HepG2 (cell line): ENCODE measurements at regions not wholly inside any gene's neighbourhood (a gene's known extent, or its start where the extent isn't known, plus 50 kb on each side); places are given as distances from the start of the nearest gene placed in this dataset.

ENCODE experiments used
- ATAC-seq: fragments of 200-7000 bp; cut with Tn5 transposase; 3 replicates; pipeline ENCODE4 v1.9.1; 2020; ENCODE audit warnings: mild to moderate bottlenecking, moderate library complexity
- BruUV-seq: library from RNA; stranded (reverse); fragments of 400-500 nt; replicated peaks from 2 replicates; lab custom pipeline; 2021; lab: Mats Ljungman, UMichigan
- CTCF ChIA-PET: fragments of 300-600 bp; formaldehyde crosslinking; extraction: SDS; loops from one replicate; lab custom pipeline; 2021; ENCODE audit warnings: low total read pairs, inconsistent platforms, low intra/inter-chr PET ratio; lab: Yijun Ruan, JAX
- POLR2A ChIA-PET: fragments of 350-600 bp; sonication (Branson Sonifier 250); formaldehyde crosslinking; loops from one replicate; lab custom pipeline; 2020; ENCODE audit warnings: antibody characterized with exemption, inconsistent platforms; lab: Yijun Ruan, JAX
- DNase-seq: peaks from one replicate; pipeline ENCODE4 v3.0.0-alpha.2; 2015; ENCODE audit warnings: low spot score
- FAIRE-seq: peaks from 3 replicates; lab custom pipeline; 2011; peaks lifted over from hg19 to GRCh38; lab: Jason Lieb, UNC
- H2AFZ ChIP-seq: one replicate; pipeline ENCODE4 v1.6.1; 2011; ENCODE audit warnings: low read length, inconsistent platforms
- H3K27ac ChIP-seq: fragments of 300-600 bp; 3 replicates; pipeline ENCODE4 v1.8.0; 2011; ENCODE audit warnings: mixed run types, mild to moderate bottlenecking, mixed read lengths, low read length, inconsistent platforms; ENCODE audit not compliant: insufficient read depth; ENCODE audit errors: extremely low read length
- H3K27me3 ChIP-seq, 2 experiments: fragments of 200-600 bp in 1 of 2; 2 replicates in 1 of 2; 3 replicates in 1 of 2; pipeline versions ENCODE4 v1.6.0 to v1.8.0; 2011; ENCODE audit warnings: low read length in 2 of 2, mild to moderate bottlenecking in 2 of 2, moderate library complexity in 2 of 2, inconsistent platforms in 1 of 2; ENCODE audit not compliant: insufficient read depth in 2 of 2, control insufficient read depth in 1 of 2
- H3K36me3 ChIP-seq, 2 experiments: fragments of 200-600 bp in 1 of 2; replicated peaks in 1 of 2; 2 replicates in 1 of 2; 3 replicates in 1 of 2; pipeline versions ENCODE4 v1.5.1 to v1.8.0; 2011; ENCODE audit warnings: low read length in 2 of 2, inconsistent platforms in 1 of 2; ENCODE audit not compliant: insufficient read depth in 2 of 2, control insufficient read depth in 1 of 2
- H3K4me1 ChIP-seq: 2 replicates; pipeline ENCODE4 v1.5.1; 2012; ENCODE audit warnings: low read length, inconsistent platforms; ENCODE audit not compliant: insufficient read depth
- H3K4me2 ChIP-seq: 2 replicates; pipeline ENCODE4 v1.6.0; 2011; ENCODE audit warnings: low read depth, low read length, inconsistent platforms
- H3K4me3 ChIP-seq, 3 experiments: fragments of 200-600 bp in 1 of 3; sonication (generic), shearing (Covaris generic) in 1 of 3; replicated peaks in 1 of 3; 2 replicates each; pipeline ENCODE4 v1.5.1; 2011 to 2016; ENCODE audit warnings: low read length in 3 of 3, inconsistent platforms in 2 of 3, low read depth in 2 of 3, mild to moderate bottlenecking in 2 of 3, control low read depth in 1 of 3, mixed read lengths in 1 of 3; ENCODE audit not compliant: insufficient read depth in 1 of 3
- H3K79me2 ChIP-seq: one replicate; pipeline ENCODE4 v1.6.1; 2011; ENCODE audit warnings: low read length, inconsistent platforms; ENCODE audit not compliant: insufficient read depth
- H3K9ac ChIP-seq: 2 replicates; pipeline ENCODE4 v1.6.0; 2011; ENCODE audit warnings: mild to moderate bottlenecking, low read depth, low read length, inconsistent platforms; ENCODE audit not compliant: insufficient read depth
- H3K9me3 ChIP-seq: 2 replicates; pipeline ENCODE4 v1.5.1; 2012; ENCODE audit warnings: mild to moderate bottlenecking, low read length
- H4K20me1 ChIP-seq: 2 replicates; pipeline ENCODE4 v1.6.0; 2011; ENCODE audit warnings: inconsistent platforms, mild to moderate bottlenecking, low read length, moderate library complexity; ENCODE audit not compliant: insufficient read depth
- KDM6A ChIP-seq: IDR thresholded peaks from 2 replicates; pipeline ENCODE4 v1.6.1; 2016; ENCODE audit warnings: low read depth
- MAFF ChIP-seq: IDR thresholded peaks from 2 replicates; pipeline ENCODE4 v1.6.1; 2011; ENCODE audit warnings: low read depth, low read length, improper control_type of control experiment
- MAFK ChIP-seq, 2 experiments: IDR thresholded peaks in 1 of 2; conservative IDR thresholded peaks in 1 of 2; 2 replicates each; pipeline ENCODE4 v1.6.1; 2011; ENCODE audit warnings: improper control_type of control experiment in 2 of 2, low read length in 2 of 2
- MTF1 ChIP-seq: sonication (generic); formaldehyde crosslinking; IDR thresholded peaks from 2 replicates; pipeline ENCODE4 v1.5.0; 2020; ENCODE audit warnings: missing genetic modification reagents
- ONECUT2 ChIP-seq: sonication (generic); formaldehyde crosslinking; IDR thresholded peaks from 2 replicates; pipeline ENCODE4 v1.4.0; 2020; ENCODE audit warnings: missing genetic modification reagents
- PAXIP1 ChIP-seq: sonication (generic); formaldehyde crosslinking; conservative IDR thresholded peaks from 2 replicates; pipeline ENCODE4 v1.4.0; 2020; ENCODE audit warnings: mild to moderate bottlenecking, missing genetic modification reagents, moderate library complexity
- RBFOX2 ChIP-seq: fragments of 200-400 bp; formaldehyde crosslinking; IDR thresholded peaks from 2 replicates; pipeline ENCODE4 v1.6.1; 2017; ENCODE audit warnings: low read depth, mild to moderate bottlenecking, low read length
- SALL1 ChIP-seq: sonication (generic); formaldehyde crosslinking; IDR thresholded peaks from 2 replicates; pipeline ENCODE4 v1.8.0; 2022; ENCODE audit warnings: mild to moderate bottlenecking, missing genetic modification reagents
- TGIF2 ChIP-seq: IDR thresholded peaks from 2 replicates; pipeline ENCODE4 v1.6.1; 2016; ENCODE audit warnings: control low read depth, missing compliant biosample characterization
- ZBTB1 ChIP-seq: sonication (generic); formaldehyde crosslinking; IDR thresholded peaks from 2 replicates; pipeline ENCODE4 v1.4.0; 2020; ENCODE audit warnings: missing genetic modification reagents, borderline replicate concordance
- ZFY ChIP-seq: sonication (generic); formaldehyde crosslinking; IDR thresholded peaks from 2 replicates; pipeline ENCODE4 v1.4.0; 2020; ENCODE audit warnings: missing genetic modification reagents
- ZMAT3 ChIP-seq: sonication (generic); formaldehyde crosslinking; conservative IDR thresholded peaks from 2 replicates; pipeline ENCODE4 v1.7.0; 2021; ENCODE audit warnings: missing genetic modification reagents
- ZNF136 ChIP-seq: sonication (generic); formaldehyde crosslinking; IDR thresholded peaks from 2 replicates; pipeline ENCODE4 v1.8.1; 2022; ENCODE audit warnings: low read depth, mild to moderate bottlenecking, moderate library complexity, missing genetic modification reagents
- ZNF235 ChIP-seq: sonication (generic); formaldehyde crosslinking; IDR thresholded peaks from 2 replicates; pipeline ENCODE4 v1.8.1; 2023; ENCODE audit warnings: mild to moderate bottlenecking, missing genetic modification reagents, borderline replicate concordance
- ZNF83 ChIP-seq: sonication (generic); formaldehyde crosslinking; IDR thresholded peaks from 2 replicates; pipeline ENCODE4 v1.4.0; 2020; ENCODE audit warnings: missing genetic modification reagents, mild to moderate bottlenecking, borderline replicate concordance
- WGBS: methylation state at CpG from one replicate; pipeline ENCODE4 v1.1.6; 2017; ENCODE audit warnings: low lambda C conversion rate; 5-methylcytosine and 5-hydroxymethylcytosine counted together
- in situ Hi-C: cut with HindIII; loops from 2 replicates; pipeline ENCODE4 v1.10.0; 2017; ENCODE audit warnings: low pct_unique_long_range_greater_than_20kb; ENCODE audit not compliant: extremely low pct_ligation_motif_present
- intact Hi-C: fragments of 100-400 bp; cut with micrococcal nuclease; formaldehyde crosslinking; loops from one replicate; pipeline ENCODE4 v1.10.0; 2022; ENCODE audit not compliant: unreplicated experiment

- CTCF ChIA-PET: no interaction called here
- no TSS peak for BruUV-seq
- H3K27me3 ChIP-seq: no peaks in the 10 kb centered on the region
- DNase-seq (no peak), FAIRE-seq (no peak), ATAC-seq (no peak)
- no peaks in the 10 kb centered on the region for H3K4me1 ChIP-seq
- POLR2A ChIA-PET: no interaction called here
- H2AFZ ChIP-seq: no peak overlapping the region
- 0% methylated on average over 2 of the region's 2 CpGs for WGBS
- no peaks in the 10 kb centered on the region for H3K79me2 ChIP-seq
- no peaks in the 10 kb centered on the region for H3K9me3 ChIP-seq
- no peak overlapping the region for H3K4me3 ChIP-seq
- no peak overlapping the region for H3K9ac ChIP-seq
- H3K36me3 ChIP-seq: no peaks in the 10 kb centered on the region
- no peak overlapping the region for H3K27ac ChIP-seq
- no peak overlapping the region for H3K4me2 ChIP-seq
- in situ Hi-C loops: no loop called here
- intact Hi-C loops: no loop called here
- H4K20me1 ChIP-seq: no peaks in the 10 kb centered on the region
- peak in 1 of 2 experiments; percentile 57; a peak in 1 of 4 replicates for TF ChIP-seq MAFK (conservative IDR thresholded peaks at IDR 0.05 in 1 of 2, IDR thresholded peaks at IDR 0.05 in 1 of 2; ENCODE audit: low read length in 2 of 2)
- TF ChIP-seq ZMAT3: no peak
- no peak for TF ChIP-seq ONECUT2 (CRISPR knock-in tag)
- TF ChIP-seq ZNF83: no peak
- TF ChIP-seq RBFOX2: no peak
- TF ChIP-seq TGIF2: no peak
- no peak for TF ChIP-seq ZBTB1 (CRISPR knock-in tag)
- TF ChIP-seq MTF1 (CRISPR knock-in tag): no peak
- TF ChIP-seq KDM6A (CRISPR knock-in tag): no peak
- TF ChIP-seq MAFF: peak; percentile 51
- no peak for TF ChIP-seq PAXIP1
- no peak for TF ChIP-seq SALL1
- TF ChIP-seq ZNF235 (CRISPR knock-in tag): no peak
- no peak for TF ChIP-seq ZNF136 (CRISPR knock-in tag)
- TF ChIP-seq ZFY: no peak
Observed at GRCh38 chr1:48139275-48139674, 83.2 kb upstream of the SLC5A9 start.
